ENCODE measurements at regions not wholly inside any gene's neighbourhood (a gene's known extent, or its start where the extent isn't known, plus 50 kb on each side); places are given as distances from the start of the nearest gene placed in this dataset.

- no peaks in the 10 kb centered on the region for H3K27me3 ChIP-seq (ENCODE audit: control insufficient read depth in 2 of 2, insufficient read depth in 2 of 2, low read length in 2 of 2)
- H3K9me3 Mint-ChIP-seq = peaks cover 0 to 5% (median 0%) of the 10 kb centered on the region in 7 donors
Measured at GRCh38 chr11:104319396-104319795, 155.4 kb upstream of the PDGFD start.

GRCh38 chr11:104306862-104307474 lies 143.0 kb upstream of the PDGFD start:
- Histone ChIP-seq H3K27ac (ENCODE audit: low read depth in 1 of 2, low read length in 2 of 2) (no peak overlapping the region), H3K4me1 (ENCODE audit: control insufficient read depth in 1 of 2, insufficient read depth in 2 of 2, low read length in 2 of 2) (no peaks in the 10 kb centered on the region), H3K36me3 (replicated peaks in 1 of 2; ENCODE audit: control insufficient read depth in 1 of 2, insufficient read depth in 2 of 2, low read length in 2 of 2) (no peaks in the 10 kb centered on the region), H3K4me3 (replicated peaks in 1 of 3; ENCODE audit: low read depth in 2 of 3, low read length in 3 of 3) (no peak overlapping the region), H3K9me3 (replicated peaks in 1 of 2; ENCODE audit: control insufficient read depth in 1 of 2, insufficient read depth in 1 of 2, low read length in 2 of 2) (no peaks in the 10 kb centered on the region), H3K4me2 (replicated peaks; ENCODE audit: extremely low read depth, low read length, poor library complexity, severe bottlenecking) (no peak overlapping the region), H4K20me1 (ENCODE audit: insufficient read depth, low read length) (no peaks in the 10 kb centered on the region), H3K9ac (ENCODE audit: insufficient read depth, low read length, poor library complexity, severe bottlenecking) (no peak overlapping the region), H2AFZ (ENCODE audit: insufficient read depth, low read depth, low read length, poor library complexity, severe bottlenecking) (no peak overlapping the region), H3K27me3 (ENCODE audit: control insufficient read depth in 2 of 2, insufficient read depth in 2 of 2, low read length in 2 of 2) (no peaks in the 10 kb centered on the region), H3K79me2 (ENCODE audit: insufficient read depth, low read length) (no peaks in the 10 kb centered on the region)
- WGBS (ENCODE audit: insufficient coverage) = no CpG with 5 or more reads among the region's 2 CpGs
- no peaks in the 10 kb centered on the region for H3K4me1 Mint-ChIP-seq
- H3K27me3 Mint-ChIP-seq (ENCODE audit: low read depth in 3 of 3) = peaks cover 0 to 2% (median 0%) of the 10 kb centered on the region in 3 donors
- no peak overlapping the region for H3K4me3 Mint-ChIP-seq
- no peaks in the 10 kb centered on the region for H3K9me3 Mint-ChIP-seq
- intact Hi-C loops (cut with micrococcal nuclease) = no loop called here
- no peaks in the 10 kb centered on the region for H3K36me3 Mint-ChIP-seq
- H3K27ac Mint-ChIP-seq = no peak overlapping the region
- TF ChIP-seq CTCF (IDR thresholded peaks at IDR 0.05) = no peak
- no peak for DNase-seq

More at GRCh38 chr11:104319396-104319795, 155.4 kb upstream of the PDGFD start:
- Mint-ChIP-seq H3K4me1 (no peaks in the 10 kb centered on the region), H3K4me3 (no peak overlapping the region), H3K36me3 (no peaks in the 10 kb centered on the region), H3K27ac (no peak overlapping the region), H3K27me3 (ENCODE audit: low read depth in 3 of 3) (peaks cover 0 to 2% (median 0%) of the 10 kb centered on the region in 3 donors)
- H3K27ac ChIP-seq (ENCODE audit: low read depth in 1 of 2, low read length in 2 of 2) = no peak overlapping the region
- no CpG with 5 or more reads among the region's 4 CpGs for WGBS (ENCODE audit: insufficient coverage)
- DNase-seq = no peak
- no peak overlapping the region for H3K9ac ChIP-seq (ENCODE audit: insufficient read depth, low read length, poor library complexity, severe bottlenecking)
- H3K9me3 ChIP-seq (replicated peaks in 1 of 2; ENCODE audit: control insufficient read depth in 1 of 2, insufficient read depth in 1 of 2, low read length in 2 of 2) = no peaks in the 10 kb centered on the region
- H3K4me3 ChIP-seq (replicated peaks in 1 of 3; ENCODE audit: low read depth in 2 of 3, low read length in 3 of 3) = no peak overlapping the region
- no peaks in the 10 kb centered on the region for H4K20me1 ChIP-seq (ENCODE audit: insufficient read depth, low read length)
- no peaks in the 10 kb centered on the region for H3K79me2 ChIP-seq (ENCODE audit: insufficient read depth, low read length)
- TF ChIP-seq CTCF (IDR thresholded peaks at IDR 0.05) = no peak
- H3K4me2 ChIP-seq (replicated peaks; ENCODE audit: extremely low read depth, low read length, poor library complexity, severe bottlenecking) = no peak overlapping the region
- intact Hi-C loops (cut with micrococcal nuclease) = no loop called here
- H2AFZ ChIP-seq (ENCODE audit: insufficient read depth, low read depth, low read length, poor library complexity, severe bottlenecking) = no peak overlapping the region
- H3K4me1 ChIP-seq (ENCODE audit: control insufficient read depth in 1 of 2, insufficient read depth in 2 of 2, low read length in 2 of 2) = no peaks in the 10 kb centered on the region
- no peaks in the 10 kb centered on the region for H3K36me3 ChIP-seq (replicated peaks in 1 of 2; ENCODE audit: control insufficient read depth in 1 of 2, insufficient read depth in 2 of 2, low read length in 2 of 2)

Data from CD14-positive monocyte (primary cell).